RWPE1 (cell line): ENCODE measurements at regions not wholly inside any gene's neighbourhood (a gene's known extent, or its start where the extent isn't known, plus 50 kb on each side); places are given as distances from the start of the nearest gene placed in this dataset.
A peak's percentile ranks its signal among the peaks of the same experiment; 100 is the strongest.

Experiments
- CTCF ChIA-PET: fragments of 350-600 bp; sonication (Branson Sonifier 250); formaldehyde crosslinking; extraction: SDS; loops from one replicate; lab custom pipeline; 2021; lab: Yijun Ruan, JAX
- POLR2A ChIA-PET: fragments of 400-600 bp; formaldehyde crosslinking; extraction: SDS; loops from one replicate; lab custom pipeline; 2020; ENCODE audit warnings: antibody characterized with exemption; ENCODE audit not compliant: low non-redundant PET; lab: Yijun Ruan, JAX
- DNase-seq: peaks from one replicate; pipeline ENCODE4 v3.0.0; 2012; ENCODE audit warnings: low spot score
- H3K27ac ChIP-seq: fragments of 450-650 bp; 2 replicates; pipeline ENCODE4 v1.5.1; 2017
- TF ChIP-seq, protein P1 (sequence below): fragments of 450-650 bp; conservative IDR thresholded peaks from 2 replicates; pipeline ENCODE4 v1.5.1; 2017; ENCODE audit warnings: low read depth, mild to moderate bottlenecking

DNA sequence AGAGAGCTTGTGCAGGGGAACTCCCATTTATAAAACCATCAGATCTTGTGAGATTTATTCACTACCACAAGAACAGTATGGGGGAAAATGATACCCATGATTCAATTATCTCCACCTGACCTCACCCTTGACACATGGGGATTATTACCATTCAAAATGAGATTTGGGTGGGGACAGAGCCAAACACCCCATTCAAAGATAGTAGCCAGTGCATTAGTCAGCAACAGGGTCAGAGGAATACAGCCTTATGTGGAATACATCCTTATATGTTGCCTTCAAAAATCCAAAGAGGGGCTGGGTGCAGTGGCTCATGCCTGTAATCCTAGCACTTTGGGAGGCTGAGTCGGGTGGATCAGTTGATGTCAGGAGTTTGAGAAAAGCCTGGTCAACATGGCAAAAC is 563.2 kb downstream of the CCDC171 start:
- ChIA-PET POLR2A (no interaction called here), CTCF (interaction anchor here (0.6 kb wide), 1 partner anchor 1108 kb away, joined by 3 read pairs; no protein-coding TSS in a partner anchor)
- no peak overlapping the region for H3K27ac ChIP-seq
- DNase-seq = no peak
- TF ChIP-seq, protein P1, sequence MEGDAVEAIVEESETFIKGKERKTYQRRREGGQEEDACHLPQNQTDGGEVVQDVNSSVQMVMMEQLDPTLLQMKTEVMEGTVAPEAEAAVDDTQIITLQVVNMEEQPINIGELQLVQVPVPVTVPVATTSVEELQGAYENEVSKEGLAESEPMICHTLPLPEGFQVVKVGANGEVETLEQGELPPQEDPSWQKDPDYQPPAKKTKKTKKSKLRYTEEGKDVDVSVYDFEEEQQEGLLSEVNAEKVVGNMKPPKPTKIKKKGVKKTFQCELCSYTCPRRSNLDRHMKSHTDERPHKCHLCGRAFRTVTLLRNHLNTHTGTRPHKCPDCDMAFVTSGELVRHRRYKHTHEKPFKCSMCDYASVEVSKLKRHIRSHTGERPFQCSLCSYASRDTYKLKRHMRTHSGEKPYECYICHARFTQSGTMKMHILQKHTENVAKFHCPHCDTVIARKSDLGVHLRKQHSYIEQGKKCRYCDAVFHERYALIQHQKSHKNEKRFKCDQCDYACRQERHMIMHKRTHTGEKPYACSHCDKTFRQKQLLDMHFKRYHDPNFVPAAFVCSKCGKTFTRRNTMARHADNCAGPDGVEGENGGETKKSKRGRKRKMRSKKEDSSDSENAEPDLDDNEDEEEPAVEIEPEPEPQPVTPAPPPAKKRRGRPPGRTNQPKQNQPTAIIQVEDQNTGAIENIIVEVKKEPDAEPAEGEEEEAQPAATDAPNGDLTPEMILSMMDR = no peak

DNA sequence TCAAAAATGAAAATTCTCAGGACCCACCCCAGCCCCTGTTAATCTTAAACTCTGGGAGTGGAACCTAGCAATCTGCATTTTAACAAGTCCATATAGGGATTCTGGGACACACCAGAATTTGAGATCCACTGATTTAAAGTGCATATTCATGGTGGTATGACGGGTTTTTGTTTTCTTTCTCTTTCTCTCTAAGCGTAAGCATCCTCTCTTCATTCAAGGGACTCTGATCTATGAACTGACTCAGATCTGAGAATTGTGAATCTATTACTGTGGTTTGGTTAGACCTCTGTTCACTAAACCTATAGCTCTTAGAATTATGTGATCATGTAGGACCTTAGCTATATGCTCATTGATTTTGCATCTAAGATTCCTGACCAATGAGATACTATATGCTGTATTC is 565.2 kb downstream of the CCDC171 start:
- no peak for DNase-seq
- CTCF ChIA-PET = no interaction called here
- TF ChIP-seq, protein P1 = no peak
- POLR2A ChIA-PET = no interaction called here
- H3K27ac ChIP-seq = no peak overlapping the region

DNA sequence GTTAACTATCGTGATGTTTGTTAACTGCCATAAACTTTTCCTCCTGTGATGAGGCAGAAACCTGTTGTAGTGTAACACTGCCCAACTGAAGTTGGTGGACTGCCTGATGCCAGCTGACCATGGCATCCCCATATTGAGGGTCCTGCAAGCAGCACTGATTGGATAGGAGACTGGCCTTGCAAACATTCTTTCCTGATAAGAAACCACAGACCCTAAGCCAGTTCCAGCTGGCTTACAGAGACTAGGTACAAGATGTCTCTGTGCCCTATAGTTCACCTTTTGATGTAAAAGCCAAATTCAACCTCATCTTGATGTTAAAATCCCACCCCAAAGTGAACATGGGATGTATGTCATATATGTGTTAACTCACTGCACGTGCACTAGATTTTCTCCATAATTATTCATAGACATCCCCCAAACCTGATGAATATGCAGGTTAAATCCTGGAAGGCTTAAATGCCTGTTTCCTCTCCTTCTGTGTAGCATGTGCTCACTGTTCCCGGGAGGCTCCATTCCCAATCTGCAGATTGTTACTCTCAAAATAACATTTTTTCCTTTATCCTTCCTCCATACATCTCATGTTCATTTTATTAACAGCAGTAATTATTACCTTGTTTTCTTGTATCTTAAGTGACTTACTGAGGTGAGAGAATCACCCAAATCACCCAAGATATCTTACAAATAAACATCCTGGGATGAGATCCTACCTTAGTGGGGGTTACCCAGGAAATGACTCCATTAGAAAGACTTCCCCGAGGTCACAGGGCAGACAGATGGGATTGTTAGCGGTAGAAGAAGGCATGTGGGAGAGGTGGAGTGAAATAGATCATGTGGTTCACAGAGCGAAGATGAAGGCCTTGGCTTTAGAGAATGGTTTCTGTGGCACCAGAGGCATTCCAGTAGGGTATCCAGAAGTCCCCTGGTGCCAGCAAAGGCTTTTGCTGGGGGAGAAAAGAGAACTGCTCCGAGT is 566.7 kb downstream of the CCDC171 start:
- CTCF ChIA-PET = no interaction called here

DNA sequence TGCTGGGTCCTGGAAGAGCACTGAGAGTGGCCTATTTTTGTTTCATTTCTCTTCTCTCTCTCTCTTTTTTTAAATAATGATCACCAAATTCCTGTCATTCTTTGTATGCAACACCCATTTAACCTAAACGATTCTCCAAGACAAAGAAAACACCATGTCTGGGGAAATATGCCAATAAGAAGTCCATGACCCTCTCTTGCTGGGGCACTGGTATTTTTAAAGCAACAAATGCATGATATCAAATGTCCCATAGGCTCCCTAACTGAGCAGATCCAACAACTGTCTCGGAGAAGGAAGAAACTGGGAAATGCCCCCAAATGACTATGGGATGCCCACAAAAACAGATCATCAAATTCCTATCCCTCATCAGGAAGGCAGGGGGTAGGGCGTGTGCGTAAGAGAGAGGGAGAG is 567.4 kb downstream of the CCDC171 start:
- CTCF ChIA-PET = no interaction called here
- DNase-seq = no peak
- POLR2A ChIA-PET = no interaction called here
- no peak overlapping the region for H3K27ac ChIP-seq
- TF ChIP-seq, protein P1 = no peak

More for the DNA sequence above, 566.7 kb downstream of the CCDC171 start:
- TF ChIP-seq, protein P1 = no peak
- POLR2A ChIA-PET = no interaction called here
- peak; percentile 17 for DNase-seq
- no peak overlapping the region for H3K27ac ChIP-seq

DNA sequence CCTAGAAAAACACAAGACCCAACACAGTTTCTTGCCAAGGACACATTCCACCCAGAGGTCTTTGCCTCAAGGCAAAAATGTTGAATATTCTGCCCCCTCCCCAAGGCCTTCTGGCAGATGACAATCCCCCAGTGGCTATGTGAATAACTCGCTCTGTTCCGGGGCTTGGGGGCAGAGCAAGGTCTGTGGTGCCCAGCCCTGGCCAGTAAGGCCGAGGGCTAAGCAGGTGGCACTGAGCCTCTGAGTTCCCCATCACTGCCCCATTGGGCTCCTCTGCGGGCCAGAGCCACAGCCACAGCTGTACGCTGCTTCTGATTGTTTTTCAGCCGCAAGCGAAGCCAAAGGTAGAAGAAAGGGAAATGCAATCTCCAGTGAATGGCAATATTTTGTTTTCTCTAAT is 567.9 kb downstream of the CCDC171 start:
- POLR2A ChIA-PET = no interaction called here
- no peak for DNase-seq

DNA sequence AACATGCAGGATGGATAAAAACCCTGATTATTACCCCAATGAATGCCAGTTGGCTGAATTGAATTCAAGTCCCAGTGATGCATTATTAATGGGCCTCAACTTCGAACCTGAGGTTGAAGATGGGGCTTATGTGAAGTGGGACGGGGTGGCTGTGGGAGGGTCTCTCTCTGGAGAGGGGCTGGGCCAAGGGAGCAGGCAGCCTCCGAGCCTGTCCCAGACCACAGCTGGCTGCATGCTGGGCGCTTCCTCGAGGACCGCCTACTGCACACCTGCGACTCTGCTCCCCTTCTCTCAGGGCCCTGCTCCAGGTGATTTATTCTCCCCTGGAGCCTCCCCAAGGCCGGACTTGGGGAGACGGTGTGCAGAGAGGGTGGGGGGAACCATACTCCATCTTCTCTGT is 568.3 kb downstream of the CCDC171 start:
- H3K27ac ChIP-seq = no peak overlapping the region
- DNase-seq = no peak
- POLR2A ChIA-PET = no interaction called here
- CTCF ChIA-PET = interaction anchor here (1.0 kb wide), 1 partner anchor 13 kb away, joined by 3 read pairs; no protein-coding TSS in a partner anchor
- TF ChIP-seq, protein P1 = no peak

More for the DNA sequence above, 567.9 kb downstream of the CCDC171 start:
- H3K27ac ChIP-seq = no peak overlapping the region
- TF ChIP-seq, protein P1 = no peak
- CTCF ChIA-PET = no interaction called here
